H1 (cell line): ENCODE measurements at regions not wholly inside any gene's neighbourhood (a gene's known extent, or its start where the extent isn't known, plus 50 kb on each side); places are given as distances from the start of the nearest gene placed in this dataset.

Experiments used
- CTCF ChIA-PET: fragments of 300-600 bp; sonication (Branson Sonifier 250); formaldehyde crosslinking; loops from one replicate; lab custom pipeline; 2021; ENCODE audit not compliant: partially characterized antibody; lab: Charles Lee
- POLR2A ChIA-PET: fragments of 300-600 bp; sonication (Branson Sonifier 250); formaldehyde crosslinking; loops from one replicate; lab custom pipeline; 2021; ENCODE audit warnings: inconsistent platforms; ENCODE audit not compliant: partially characterized antibody; lab: Charles Lee
- DNase-seq, 2 experiments: peaks; one replicate each; pipeline versions ENCODE4 v3.0.0 to v3.0.0-alpha.2; 2010 to 2022; ENCODE audit warnings: low spot score in 2 of 2, low read depth in 1 of 2, mixed read lengths in 1 of 2
- FAIRE-seq: peaks from 2 replicates; lab custom pipeline; 2011; peaks lifted over from hg19 to GRCh38; lab: Jason Lieb, UNC
- H2AFZ ChIP-seq: 2 replicates; pipeline ENCODE4 v1.8.1; 2012; ENCODE audit warnings: low read length, inconsistent platforms
- H2AK5ac ChIP-seq: 2 replicates; pipeline ENCODE4 v1.6.1; 2013; ENCODE audit warnings: low read depth, low read length
- H2BK120ac ChIP-seq: replicated peaks from 2 replicates; pipeline ENCODE3; 2013; ENCODE audit warnings: low read depth, low read length, inconsistent platforms
- H2BK12ac ChIP-seq: 2 replicates; pipeline ENCODE4 v1.6.1; 2013; ENCODE audit warnings: low read depth, low read length
- H2BK15ac ChIP-seq: 2 replicates; pipeline ENCODE4 v1.6.1; 2013; ENCODE audit warnings: low read length
- H2BK20ac ChIP-seq: 2 replicates; pipeline ENCODE4 v1.6.1; 2013; ENCODE audit warnings: low read length
- H2BK5ac ChIP-seq: 2 replicates; pipeline ENCODE4 v1.6.1; 2013; ENCODE audit warnings: low read depth, low read length
- H3K14ac ChIP-seq: 2 replicates; pipeline ENCODE4 v1.6.1; 2013; ENCODE audit warnings: inconsistent platforms; ENCODE audit not compliant: insufficient read length
- H3K18ac ChIP-seq: 2 replicates; pipeline ENCODE4 v1.6.1; 2013; ENCODE audit warnings: low read length; ENCODE audit errors: extremely low read depth
- H3K23ac ChIP-seq: 2 replicates; pipeline ENCODE4 v1.6.1; 2013; ENCODE audit warnings: inconsistent platforms; ENCODE audit not compliant: insufficient read length
- H3K23me2 ChIP-seq: 2 replicates; pipeline ENCODE4 v1.6.1; 2013; ENCODE audit warnings: low read depth, low read length
- H3K27ac ChIP-seq: 2 replicates; pipeline ENCODE4 v1.6.1; 2011; ENCODE audit warnings: low read depth, low read length, inconsistent platforms
- H3K27me3 ChIP-seq, 4 experiments: replicated peaks in 1 of 4; 1 replicate in 1 of 4; 2 replicates in 3 of 4; pipeline versions ENCODE4 v1.6.1 to v1.8.1; 2011 to 2013; ENCODE audit warnings: low read length in 3 of 4, mild to moderate bottlenecking in 3 of 4, inconsistent platforms in 2 of 4, mixed read lengths in 2 of 4, moderate library complexity in 1 of 4; ENCODE audit not compliant: control insufficient read depth in 3 of 4, insufficient read depth in 3 of 4; ENCODE audit errors: extremely low read depth in 1 of 4
- H3K36me3 ChIP-seq, 4 experiments: 2 replicates each; pipeline versions ENCODE4 v1.6.1 to v1.8.1; 2011 to 2013; ENCODE audit warnings: mild to moderate bottlenecking in 4 of 4, low read length in 3 of 4, moderate library complexity in 2 of 4, control low read depth in 1 of 4, inconsistent platforms in 1 of 4; ENCODE audit not compliant: insufficient read depth in 4 of 4, control insufficient read depth in 2 of 4
- H3K4ac ChIP-seq: replicated peaks from 2 replicates; pipeline ENCODE3; 2013; ENCODE audit warnings: low read length, low read depth, mixed read lengths, inconsistent platforms; ENCODE audit not compliant: insufficient read length
- H3K4me1 ChIP-seq, 4 experiments: replicated peaks in 1 of 4; 1 replicate in 1 of 4; 2 replicates in 3 of 4; pipeline versions ENCODE4 v1.6.1 to v1.8.1; 2011 to 2013; ENCODE audit warnings: low read length in 3 of 4, inconsistent platforms in 2 of 4, mixed read lengths in 1 of 4; ENCODE audit not compliant: insufficient read depth in 4 of 4, control insufficient read depth in 3 of 4
- H3K4me2 ChIP-seq, 2 experiments: 2 replicates each; pipeline versions ENCODE4 v1.6.1 to v1.8.1; 2011 to 2013; ENCODE audit warnings: low read depth in 2 of 2, low read length in 2 of 2, control low read depth in 1 of 2, inconsistent platforms in 1 of 2, mild to moderate bottlenecking in 1 of 2; ENCODE audit not compliant: insufficient read depth in 1 of 2
- H3K4me3 ChIP-seq, 4 experiments: fragments of 200-600, 300-600 bp in 1 of 4; sonication (generic), shearing (Covaris generic), sonication (Bioruptor Twin) in 1 of 4; 2 replicates each; pipeline versions ENCODE4 v1.5.1 to v1.8.1; 2011 to 2016; ENCODE audit warnings: low read length in 4 of 4, low read depth in 3 of 4, control low read depth in 2 of 4, inconsistent platforms in 2 of 4, mild to moderate bottlenecking in 2 of 4, mixed read lengths in 1 of 4, moderate library complexity in 1 of 4; ENCODE audit not compliant: insufficient read depth in 2 of 4; ENCODE audit errors: extremely low read depth in 1 of 4
- H3K56ac ChIP-seq: replicated peaks from 2 replicates; pipeline ENCODE3; 2013; ENCODE audit warnings: low read depth, mild to moderate bottlenecking, mixed read lengths, low read length, inconsistent platforms; ENCODE audit not compliant: insufficient read length
- H3K79me1 ChIP-seq: 2 replicates; pipeline ENCODE4 v1.6.1; 2013; ENCODE audit warnings: low read depth, low read length, control low read depth
- H3K79me2 ChIP-seq, 2 experiments: 2 replicates each; pipeline versions ENCODE4 v1.6.1 to v1.8.1; 2012 to 2013; ENCODE audit warnings: low read length in 2 of 2, mild to moderate bottlenecking in 2 of 2, inconsistent platforms in 1 of 2; ENCODE audit not compliant: insufficient read depth in 2 of 2, control insufficient read depth in 1 of 2
- H3K9ac ChIP-seq, 4 experiments: replicated peaks in 1 of 4; 1 replicate in 1 of 4; 2 replicates in 3 of 4; pipeline versions ENCODE4 v1.6.1 to v1.8.1; 2011 to 2013; ENCODE audit warnings: low read depth in 3 of 4, low read length in 3 of 4, control low read depth in 2 of 4, mild to moderate bottlenecking in 2 of 4, moderate library complexity in 2 of 4, inconsistent platforms in 1 of 4; ENCODE audit errors: extremely low read depth in 1 of 4
- H3K9me3 ChIP-seq, 2 experiments: 2 replicates each; pipeline versions ENCODE4 v1.6.1 to v1.8.1; 2012 to 2013; ENCODE audit warnings: mild to moderate bottlenecking in 2 of 2, moderate library complexity in 2 of 2, control low read depth in 1 of 2, inconsistent platforms in 1 of 2, low read depth in 1 of 2, low read length in 1 of 2, mixed read lengths in 1 of 2; ENCODE audit not compliant: insufficient read depth in 2 of 2
- H4K20me1 ChIP-seq, 2 experiments: replicated peaks in 1 of 2; 2 replicates each; pipeline versions ENCODE3 to v1.8.1; 2011 to 2013; ENCODE audit warnings: inconsistent platforms in 2 of 2, low read length in 2 of 2, mild to moderate bottlenecking in 1 of 2; ENCODE audit not compliant: insufficient read depth in 2 of 2, control insufficient read depth in 1 of 2
- H4K5ac ChIP-seq: 2 replicates; pipeline ENCODE4 v1.6.1; 2013; ENCODE audit warnings: low read length, low read depth, mixed read lengths, inconsistent platforms; ENCODE audit not compliant: insufficient read length
- H4K8ac ChIP-seq: 2 replicates; pipeline ENCODE4 v1.8.0; 2013; ENCODE audit warnings: mild to moderate bottlenecking, moderate library complexity, low read length, inconsistent platforms; ENCODE audit not compliant: insufficient read depth; ENCODE audit errors: extremely low read depth
- H4K91ac ChIP-seq: replicated peaks from 2 replicates; pipeline ENCODE3; 2013; ENCODE audit warnings: low read length, mixed read lengths, inconsistent platforms; ENCODE audit not compliant: insufficient read length
- EGR1 ChIP-seq: IDR thresholded peaks from 2 replicates; pipeline ENCODE4 v1.6.1; 2011; ENCODE audit warnings: low read depth, low read length, borderline replicate concordance
- POU5F1 ChIP-seq: IDR thresholded peaks from 2 replicates; pipeline ENCODE4 v1.6.1; 2011; ENCODE audit warnings: low read depth, mild to moderate bottlenecking, low read length, moderate library complexity
- YY1 ChIP-seq: IDR thresholded peaks from 2 replicates; pipeline ENCODE4 v1.6.1; 2011; ENCODE audit warnings: low read depth, mild to moderate bottlenecking, low read length
- whole genome bisulfite sequencing, 2 experiments: shearing (Covaris generic) in 1 of 2; methylation state at CpG; one replicate each; pipeline versions ENCODE4 v1.1.6 to v1.1.7; 2013 to 2015; ENCODE audit warnings: low lambda C conversion rate in 2 of 2, mixed read lengths in 2 of 2, inconsistent platforms in 1 of 2, low coverage in 1 of 2, missing lambda C conversion rate in 1 of 2; ENCODE audit not compliant: insufficient replicate concordance in 2 of 2, insufficient coverage in 1 of 2, insufficient read length in 1 of 2; ENCODE audit errors: extremely low coverage in 1 of 2, missing lambda C conversion rate in 1 of 2; 5-methylcytosine and 5-hydroxymethylcytosine counted together

DNA sequence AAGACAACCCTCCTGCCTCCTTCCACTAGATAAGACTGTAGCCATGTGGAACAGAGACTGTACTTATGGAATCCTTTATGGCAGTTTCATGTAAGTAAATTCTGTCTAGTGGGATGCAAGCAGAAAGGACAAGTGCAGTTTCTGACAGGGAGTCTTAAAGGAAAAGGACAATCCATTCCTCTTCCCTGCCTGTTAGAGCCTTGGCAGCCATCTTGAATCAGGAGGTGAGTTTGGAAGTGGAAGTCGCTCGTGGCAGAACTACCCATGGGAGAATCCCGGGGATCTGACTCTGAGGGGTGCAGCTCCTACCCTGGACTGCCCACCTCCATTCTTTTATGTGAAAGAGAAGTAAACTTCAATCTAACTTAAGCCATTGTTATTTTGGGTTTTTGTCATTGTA, 61.4 kb upstream of the AKAP12 start:
- H3K9ac ChIP-seq = no peak overlapping the region
- 100% methylated on average over 3 of the region's 3 CpGs; no CpG with 5 or more reads in 1 of the 2 experiments for WGBS, 2 experiments
- CTCF ChIA-PET = interaction anchor here (0.9 kb wide), 1 partner anchor 26 kb away, joined by 3 read pairs; no protein-coding TSS in a partner anchor
- H2BK20ac ChIP-seq = no peak overlapping the region
- H3K27me3 ChIP-seq = no peaks in the 10 kb centered on the region
- H2BK12ac ChIP-seq = no peak overlapping the region
- peak overlapping the region; percentile 81; the same call in 1 of the 2 replicates for H2AFZ ChIP-seq
- no peak for FAIRE-seq
- H4K20me1 ChIP-seq = no peaks in the 10 kb centered on the region
- no peak overlapping the region for H2BK120ac ChIP-seq
- no peak for DNase-seq
- no peak overlapping the region for H3K4me3 ChIP-seq
- no peak overlapping the region for H2BK5ac ChIP-seq
- no peak overlapping the region for H3K14ac ChIP-seq
- H3K56ac ChIP-seq = no peak overlapping the region
- H4K91ac ChIP-seq = no peak overlapping the region
- no peak overlapping the region for H4K8ac ChIP-seq
- no peak overlapping the region for H3K27ac ChIP-seq
- no peak overlapping the region for H2AK5ac ChIP-seq
- no peaks in the 10 kb centered on the region for H3K23me2 ChIP-seq
- no peak overlapping the region for H3K4me2 ChIP-seq
- H3K18ac ChIP-seq = no peak overlapping the region
- H4K5ac ChIP-seq = no peak overlapping the region
- no peak overlapping the region for H2BK15ac ChIP-seq
- H3K79me1 ChIP-seq = no peaks in the 10 kb centered on the region
- no peak overlapping the region for H3K4ac ChIP-seq
- POLR2A ChIA-PET = no interaction called here
- H3K23ac ChIP-seq = no peak overlapping the region
- H3K4me1 ChIP-seq = 0 out of 7 replicates have a peak, but pooled peaks cover 0 to 5% (median 0%) of the 10 kb centered on the region in 4 experiments
- no peaks in the 10 kb centered on the region for H3K79me2 ChIP-seq
- peaks cover 0 to 7% of the 10 kb centered on the region in 2 experiments; a peak in 2 of 4 replicates for H3K9me3 ChIP-seq
- H3K36me3 ChIP-seq = no peaks in the 10 kb centered on the region
- TF ChIP-seq YY1 = peak; percentile 57; the same call in 1 of the 2 replicates
- no peak for TF ChIP-seq EGR1
- no peak for TF ChIP-seq POU5F1
